K562 (cell line): ENCODE measurements at regions not wholly inside any gene's neighbourhood (a gene's known extent, or its start where the extent isn't known, plus 50 kb on each side); places are given as distances from the start of the nearest gene placed in this dataset.

ENCODE experiments used
- ATAC-seq: fragments of 200-7000 bp; cut with Tn5 transposase; 3 replicates; pipeline ENCODE4 v1.9.1; 2020; ENCODE audit warnings: moderate library complexity
- BruUV-seq: library from RNA; stranded (reverse); fragments of 400-500 nt; replicated peaks from 2 replicates; lab custom pipeline; 2021; lab: Mats Ljungman, UMichigan
- CTCF ChIA-PET: fragments of 300-600 bp; formaldehyde crosslinking; extraction: SDS; loops from one replicate; lab custom pipeline; 2021; ENCODE audit warnings: low intra/inter-chr PET ratio; lab: Yijun Ruan, JAX
- POLR2A ChIA-PET: fragments of 300-600, 350-650 bp; sonication (Branson Sonifier 250); formaldehyde crosslinking; extraction: SDS; loops from one replicate; lab custom pipeline; 2021; ENCODE audit warnings: antibody characterized with exemption, inconsistent platforms; lab: Yijun Ruan, JAX
- DNase-seq, 4 experiments: peaks; one replicate each; pipeline versions ENCODE4 v3.0.0 to v3.0.0-alpha.2; 2011 to 2018; ENCODE audit warnings: low spot score in 3 of 4, mixed read lengths in 3 of 4; ENCODE audit errors: extremely low read depth in 1 of 4
- FAIRE-seq: peaks from 2 replicates; lab custom pipeline; 2011; peaks lifted over from hg19 to GRCh38; lab: Jason Lieb, UNC
- H2AFZ ChIP-seq: 2 replicates; pipeline ENCODE4 v1.6.0; 2011; ENCODE audit warnings: low read depth, low read length, control low read depth, inconsistent platforms
- H3K27ac ChIP-seq: fragments of 200-600 bp; 3 replicates; pipeline ENCODE4 v1.8.0; 2011; ENCODE audit warnings: low read depth, mild to moderate bottlenecking, control low read depth, inconsistent platforms, low read length, moderate library complexity, mixed read lengths; ENCODE audit errors: extremely low read depth
- H3K27me3 ChIP-seq, 2 experiments: fragments of 300-600 bp in 1 of 2; 2 replicates in 1 of 2; 3 replicates in 1 of 2; pipeline versions ENCODE4 v1.6.0 to v1.8.0; 2011; ENCODE audit warnings: inconsistent platforms in 2 of 2, low read length in 2 of 2, mild to moderate bottlenecking in 1 of 2, mixed read lengths in 1 of 2, moderate library complexity in 1 of 2; ENCODE audit not compliant: control insufficient read depth in 2 of 2, insufficient read depth in 2 of 2
- H3K36me3 ChIP-seq: fragments of 300-600 bp; 3 replicates; pipeline ENCODE4 v1.8.0; 2011; ENCODE audit warnings: mild to moderate bottlenecking, low read length, inconsistent platforms; ENCODE audit not compliant: control insufficient read depth, insufficient read depth
- H3K4me1 ChIP-seq, 2 experiments: fragments of 200-600 bp in 1 of 2; replicated peaks in 1 of 2; 2 replicates in 1 of 2; 3 replicates in 1 of 2; pipeline versions ENCODE4 v1.5.1 to v1.8.0; 2011; ENCODE audit warnings: inconsistent platforms in 2 of 2, low read length in 2 of 2, mild to moderate bottlenecking in 1 of 2, mixed read lengths in 1 of 2, moderate library complexity in 1 of 2; ENCODE audit not compliant: control insufficient read depth in 2 of 2, insufficient read depth in 2 of 2
- H3K4me2 ChIP-seq: 2 replicates; pipeline ENCODE4 v1.6.1; 2011; ENCODE audit warnings: low read length, control low read depth, inconsistent platforms, mixed read lengths; ENCODE audit not compliant: insufficient read depth
- H3K4me3 ChIP-seq: fragments of 200-600 bp; sonication (generic), shearing (Covaris generic); 2 replicates; pipeline ENCODE4 v1.5.1; 2016; ENCODE audit warnings: control low read depth, inconsistent platforms
- H3K79me2 ChIP-seq: fragments of 200-600 bp; 3 replicates; pipeline ENCODE4 v1.8.0; 2011; ENCODE audit warnings: low read length, inconsistent platforms; ENCODE audit not compliant: control insufficient read depth, insufficient read depth
- H3K9ac ChIP-seq, 2 experiments: 2 replicates each; pipeline versions ENCODE4 v1.6.0 to v1.6.1; 2011; ENCODE audit warnings: low read depth in 2 of 2, low read length in 2 of 2, control low read depth in 1 of 2, inconsistent platforms in 1 of 2, mild to moderate bottlenecking in 1 of 2, mixed read lengths in 1 of 2; ENCODE audit not compliant: insufficient read depth in 1 of 2
- H3K9me1 ChIP-seq: one replicate; pipeline ENCODE4 v1.6.0; 2011; ENCODE audit warnings: inconsistent platforms, mild to moderate bottlenecking, low read length, moderate library complexity; ENCODE audit not compliant: control insufficient read depth, insufficient read depth
- H3K9me3 ChIP-seq: replicated peaks from 2 replicates; pipeline ENCODE4 v1.5.1; 2011; ENCODE audit warnings: low read depth, low read length, inconsistent platforms; ENCODE audit not compliant: control insufficient read depth, insufficient read depth
- H4K20me1 ChIP-seq: replicated peaks from 2 replicates; pipeline ENCODE4 v1.6.1; 2011; ENCODE audit warnings: low read length, inconsistent platforms, mixed read lengths; ENCODE audit not compliant: control insufficient read depth, insufficient read depth
- CREB1 ChIP-seq, 2 experiments: sonication (generic) in 1 of 2; formaldehyde crosslinking in 1 of 2; IDR thresholded peaks; 2 replicates each; pipeline versions ENCODE4 v1.6.1 to v1.8.0; 2012 to 2022; ENCODE audit warnings: inconsistent platforms in 1 of 2, mild to moderate bottlenecking in 1 of 2, missing genetic modification reagents in 1 of 2, moderate library complexity in 1 of 2
- FOXP4 ChIP-seq: sonication (generic); formaldehyde crosslinking; IDR thresholded peaks from 2 replicates; pipeline ENCODE4 v1.8.0; 2022; ENCODE audit warnings: mild to moderate bottlenecking, missing genetic modification reagents, borderline replicate concordance
- IFI16 ChIP-seq: fragments of 250-450 bp; sonication (Bioruptor Pico); IDR thresholded peaks from 2 replicates; pipeline ENCODE4 v2.1.2; 2022; ENCODE audit warnings: mild to moderate bottlenecking, inconsistent platforms
- MYNN ChIP-seq, 2 experiments: sonication (generic); formaldehyde crosslinking in 1 of 2; IDR thresholded peaks; 2 replicates each; pipeline versions ENCODE4 v1.5.0 to v1.6.1; 2016 to 2020; ENCODE audit warnings: antibody characterized with exemption in 1 of 2, missing genetic modification reagents in 1 of 2
- PRPF4 ChIP-seq: fragments of 200-400 bp; formaldehyde crosslinking; IDR thresholded peaks from one replicate; pipeline ENCODE4 v1.6.1; 2017; ENCODE audit warnings: low read length, low read depth, mild to moderate bottlenecking; ENCODE audit not compliant: insufficient read depth, poor library complexity, severe bottlenecking
- RHOXF2B ChIP-seq: fragments of 250-450 bp; sonication (Bioruptor Pico); conservative IDR thresholded peaks from 2 replicates; pipeline ENCODE4 v1.5.1; 2021
- THRB ChIP-seq: fragments of 450-650 bp; formaldehyde crosslinking; conservative IDR thresholded peaks from 2 replicates; pipeline ENCODE4 v1.4.0; 2022; ENCODE audit warnings: mild to moderate bottlenecking, missing genetic modification characterization
- USF1 ChIP-seq: sonication (generic); formaldehyde crosslinking; IDR thresholded peaks from 2 replicates; pipeline ENCODE4 v1.9.0; 2022; ENCODE audit warnings: mild to moderate bottlenecking, missing genetic modification reagents
- ZFPM2 ChIP-seq: fragments of 250-450 bp; sonication (Bioruptor Pico); IDR thresholded peaks from 2 replicates; pipeline ENCODE4 v1.5.1; 2022; ENCODE audit warnings: mild to moderate bottlenecking
- ZNF274 ChIP-seq: IDR thresholded peaks from 2 replicates; pipeline ENCODE4 v1.6.1; 2011; ENCODE audit warnings: low read depth, mild to moderate bottlenecking, low read length, moderate library complexity, borderline replicate concordance
- ZNF354B ChIP-seq: fragments of 250-450 bp; sonication (Bioruptor Pico); IDR thresholded peaks from 2 replicates; pipeline ENCODE4 v1.4.0; 2020
- ZNF696 ChIP-seq: fragments of 250-450 bp; sonication (Bioruptor Pico); conservative IDR thresholded peaks from 2 replicates; pipeline ENCODE4 v1.4.0; 2020; ENCODE audit warnings: mild to moderate bottlenecking, moderate library complexity
- ZNF75A ChIP-seq: fragments of 450-650 bp; formaldehyde crosslinking; IDR thresholded peaks from 2 replicates; pipeline ENCODE4 v1.4.0; 2020; ENCODE audit warnings: mild to moderate bottlenecking
- WGBS: fragments of 100-300 bp; shearing (Covaris generic); methylation state at CpG from one replicate; pipeline ENCODE4 v1.1.6; 2016; ENCODE audit warnings: low coverage, mixed read lengths; ENCODE audit not compliant: insufficient coverage; ENCODE audit errors: missing lambda C conversion rate; 5-methylcytosine and 5-hydroxymethylcytosine counted together
- in situ Hi-C: fragments of 300-500 bp; cut with MboI; formaldehyde crosslinking; loops from 4 replicates; pipeline ENCODE4 v1.15.0; 2018; ENCODE audit warnings: inconsistent platforms, mixed read lengths
- intact Hi-C: fragments of 100-400 bp; cut with micrococcal nuclease; formaldehyde crosslinking; loops from 2 replicates; pipeline ENCODE4 v1.14.2; 2022

GRCh38 chr12:87720967-87721366 is 308.2 kb downstream of the C12orf50 start:
- WGBS: 0% methylated on average over 3 of the region's 3 CpGs
- TF ChIP-seq FOXP4 (CRISPR knock-in tag) (no peak), ZNF354B (CRISPR knock-in tag) (no peak)
- TF ChIP-seq, all 486 proteins: peak for 0
- in situ Hi-C loops: no loop called here
- Histone ChIP-seq H3K4me2 (no peak overlapping the region), H3K9ac (no peak overlapping the region), H3K4me3 (no peak overlapping the region), H2AFZ (no peak overlapping the region), H3K27me3 (no peaks in the 10 kb centered on the region), H3K9me3 (no peaks in the 10 kb centered on the region), H3K79me2 (no peaks in the 10 kb centered on the region), H3K4me1 (no peaks in the 10 kb centered on the region), H3K9me1 (no peaks in the 10 kb centered on the region), H3K27ac (no peak overlapping the region), H3K36me3 (no peaks in the 10 kb centered on the region), H4K20me1 (no peaks in the 10 kb centered on the region)
- no peak for FAIRE-seq
- no TSS peak for BruUV-seq
- ChIA-PET CTCF (no interaction called here), POLR2A (no interaction called here)
- no peak for ATAC-seq
- no peak for DNase-seq
- intact Hi-C loops: no loop called here

- H2AFZ ChIP-seq: no peak overlapping the region
- no peak overlapping the region for H3K4me3 ChIP-seq
- H3K79me2 ChIP-seq: no peaks in the 10 kb centered on the region
- no peak overlapping the region for H3K9ac ChIP-seq
- 0% methylated on average over 5 of the region's 5 CpGs for WGBS
- no peaks in the 10 kb centered on the region for H3K27me3 ChIP-seq
- no peak overlapping the region for H3K4me2 ChIP-seq
- ATAC-seq (no peak), FAIRE-seq (no peak), DNase-seq (no peak)
- H3K9me3 ChIP-seq: no peaks in the 10 kb centered on the region; the same call in 1 of the 2 replicates
- intact Hi-C loops: no loop called here
- no peak overlapping the region for H3K27ac ChIP-seq
- H3K36me3 ChIP-seq: no peaks in the 10 kb centered on the region
- ChIA-PET CTCF (no interaction called here), POLR2A (no interaction called here)
- in situ Hi-C loops: loop anchor here (10.0 kb wide), 1 partner anchor 1080 kb away; no protein-coding TSS in a partner anchor
- H4K20me1 ChIP-seq: no peaks in the 10 kb centered on the region
- no peaks in the 10 kb centered on the region for H3K9me1 ChIP-seq
- H3K4me1 ChIP-seq: no peaks in the 10 kb centered on the region
- no TSS peak for BruUV-seq
- TF ChIP-seq ZNF696 (no peak), ZFPM2 (CRISPR knock-in tag) (no peak), ZNF75A (CRISPR knock-in tag) (no peak), PRPF4 (no peak), RHOXF2B (CRISPR knock-in tag) (no peak), MYNN (IDR thresholded peaks at IDR 0.05) (no peak), MYNN (CRISPR knock-in tag; IDR thresholded peaks at IDR 0.05) (no peak), CREB1 (IDR thresholded peaks at IDR 0.05) (no peak), CREB1 (CRISPR knock-in tag; IDR thresholded peaks at IDR 0.05) (no peak), USF1 (CRISPR knock-in tag) (no peak), ZNF274 (no peak), THRB (CRISPR knock-in tag) (no peak), IFI16 (CRISPR knock-in tag) (no peak)
Observed at GRCh38 chr12:87704374-87704773, 324.8 kb downstream of the C12orf50 start.
